ENCODE measurements at regions not wholly inside any gene's neighbourhood (a gene's known extent, or its start where the extent isn't known, plus 50 kb on each side); places are given as distances from the start of the nearest gene placed in this dataset.

DNA sequence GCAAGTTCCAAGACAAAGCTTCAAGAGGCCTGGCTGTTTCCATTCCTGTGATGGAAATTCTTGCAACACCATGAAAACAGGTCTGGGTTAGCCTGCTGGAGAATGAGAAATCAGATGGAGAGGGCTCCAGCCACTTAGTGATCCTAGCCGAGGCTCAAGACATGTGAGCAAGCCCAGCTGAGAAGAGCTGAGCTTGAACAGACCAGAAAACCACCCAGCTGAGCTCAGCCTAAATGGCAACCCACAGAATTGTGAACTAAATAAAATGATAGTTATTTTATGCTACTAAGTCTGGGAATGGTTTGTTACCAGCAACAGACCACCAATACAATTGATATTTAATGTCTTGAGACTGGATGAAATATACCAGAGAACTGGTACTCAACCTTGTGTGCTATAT is 494.5 kb downstream of the RMST start:
- Mint-ChIP-seq H3K4me1 (ENCODE audit: low read depth) (no peaks in the 10 kb centered on the region), H3K4me3 (no peak overlapping the region), H3K27ac (no peak overlapping the region), H3K36me3 (ENCODE audit: low read depth) (no peaks in the 10 kb centered on the region), H3K9me3 (peaks cover 39% of the 10 kb centered on the region), H3K27me3 (ENCODE audit: insufficient read depth) (no peaks in the 10 kb centered on the region)
- no peak for DNase-seq
- TF ChIP-seq, protein P1, sequence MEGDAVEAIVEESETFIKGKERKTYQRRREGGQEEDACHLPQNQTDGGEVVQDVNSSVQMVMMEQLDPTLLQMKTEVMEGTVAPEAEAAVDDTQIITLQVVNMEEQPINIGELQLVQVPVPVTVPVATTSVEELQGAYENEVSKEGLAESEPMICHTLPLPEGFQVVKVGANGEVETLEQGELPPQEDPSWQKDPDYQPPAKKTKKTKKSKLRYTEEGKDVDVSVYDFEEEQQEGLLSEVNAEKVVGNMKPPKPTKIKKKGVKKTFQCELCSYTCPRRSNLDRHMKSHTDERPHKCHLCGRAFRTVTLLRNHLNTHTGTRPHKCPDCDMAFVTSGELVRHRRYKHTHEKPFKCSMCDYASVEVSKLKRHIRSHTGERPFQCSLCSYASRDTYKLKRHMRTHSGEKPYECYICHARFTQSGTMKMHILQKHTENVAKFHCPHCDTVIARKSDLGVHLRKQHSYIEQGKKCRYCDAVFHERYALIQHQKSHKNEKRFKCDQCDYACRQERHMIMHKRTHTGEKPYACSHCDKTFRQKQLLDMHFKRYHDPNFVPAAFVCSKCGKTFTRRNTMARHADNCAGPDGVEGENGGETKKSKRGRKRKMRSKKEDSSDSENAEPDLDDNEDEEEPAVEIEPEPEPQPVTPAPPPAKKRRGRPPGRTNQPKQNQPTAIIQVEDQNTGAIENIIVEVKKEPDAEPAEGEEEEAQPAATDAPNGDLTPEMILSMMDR (IDR thresholded peaks at IDR 0.05): no peak

DNA sequence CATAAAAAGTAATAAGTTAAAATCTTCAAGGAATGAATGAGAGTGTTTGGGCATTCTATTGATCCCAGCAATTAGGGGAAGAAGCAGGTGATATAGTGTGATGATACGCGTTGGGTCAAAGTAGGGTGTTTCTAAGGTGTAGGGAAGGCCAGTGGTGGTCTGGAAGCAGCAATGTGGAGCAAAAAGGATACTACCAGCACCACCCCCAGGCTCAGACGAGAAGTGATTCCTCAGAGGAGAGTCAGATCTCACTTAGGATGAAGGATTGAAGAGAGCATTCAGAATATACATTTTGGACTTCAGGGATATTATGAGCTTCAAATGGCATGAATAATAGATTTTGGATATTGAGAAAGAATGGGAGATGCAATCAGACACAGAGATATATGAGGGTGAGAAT is 497.6 kb downstream of the RMST start:
- DNase-seq: no peak
- H3K9me3 Mint-ChIP-seq: peaks cover 38% of the 10 kb centered on the region
- TF ChIP-seq, protein P1 (IDR thresholded peaks at IDR 0.05): no peak

DNA sequence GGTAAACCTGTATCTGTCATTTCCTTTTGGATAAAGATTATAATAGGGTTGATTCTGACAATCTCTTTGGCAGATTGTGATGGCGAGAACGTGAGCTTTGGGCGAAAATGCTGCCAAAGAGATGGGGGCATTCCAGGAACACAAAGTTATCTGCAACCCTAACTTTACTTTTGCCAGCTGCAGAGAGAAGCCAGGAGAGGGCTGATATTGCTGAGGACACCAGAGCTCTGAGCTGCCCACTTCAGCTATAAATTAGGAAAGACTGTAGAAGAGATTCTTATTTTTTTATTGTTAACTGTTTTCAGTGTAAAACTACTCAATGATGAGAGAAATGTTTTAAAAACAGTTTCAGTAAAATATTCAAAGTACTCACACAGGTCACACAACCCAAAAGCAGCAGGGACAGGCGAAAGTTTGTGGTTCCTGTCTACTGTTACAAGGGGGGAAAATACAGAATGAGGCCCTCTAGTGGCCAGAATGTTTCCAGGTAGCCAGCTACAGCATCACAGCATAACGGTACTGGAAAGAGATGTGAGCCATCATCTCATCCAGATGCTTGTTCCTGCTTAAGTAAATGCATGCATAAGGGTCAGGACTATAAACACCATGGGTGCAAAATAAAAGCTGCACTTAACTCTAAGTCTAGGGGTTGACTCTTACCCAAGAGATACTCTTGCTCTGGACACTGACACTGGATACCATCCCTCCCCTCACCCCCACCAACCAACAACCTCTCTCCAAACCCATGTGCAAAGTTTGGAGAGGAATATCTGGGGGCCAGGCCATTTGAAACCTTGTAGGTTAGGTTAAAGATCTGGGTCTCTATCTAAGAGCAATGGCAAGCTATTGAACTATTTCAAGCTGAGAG is 498.4 kb downstream of the RMST start:
- Mint-ChIP-seq H3K36me3 (ENCODE audit: low read depth) (no peaks in the 10 kb centered on the region), H3K4me1 (ENCODE audit: low read depth) (no peaks in the 10 kb centered on the region), H3K9me3 (peaks cover 37% of the 10 kb centered on the region), H3K4me3 (no peak overlapping the region), H3K27ac (no peak overlapping the region), H3K27me3 (ENCODE audit: insufficient read depth) (no peaks in the 10 kb centered on the region; the same call in 1 of the 2 replicates)
- DNase-seq: no peak
- TF ChIP-seq, protein P1 (IDR thresholded peaks at IDR 0.05): peak; percentile 61

More for the DNA sequence above, 497.6 kb downstream of the RMST start:
- Mint-ChIP-seq H3K36me3 (ENCODE audit: low read depth) (no peaks in the 10 kb centered on the region), H3K4me1 (ENCODE audit: low read depth) (no peaks in the 10 kb centered on the region), H3K27me3 (ENCODE audit: insufficient read depth) (no peaks in the 10 kb centered on the region; the same call in 1 of the 2 replicates), H3K27ac (no peak overlapping the region), H3K4me3 (no peak overlapping the region)

DNA sequence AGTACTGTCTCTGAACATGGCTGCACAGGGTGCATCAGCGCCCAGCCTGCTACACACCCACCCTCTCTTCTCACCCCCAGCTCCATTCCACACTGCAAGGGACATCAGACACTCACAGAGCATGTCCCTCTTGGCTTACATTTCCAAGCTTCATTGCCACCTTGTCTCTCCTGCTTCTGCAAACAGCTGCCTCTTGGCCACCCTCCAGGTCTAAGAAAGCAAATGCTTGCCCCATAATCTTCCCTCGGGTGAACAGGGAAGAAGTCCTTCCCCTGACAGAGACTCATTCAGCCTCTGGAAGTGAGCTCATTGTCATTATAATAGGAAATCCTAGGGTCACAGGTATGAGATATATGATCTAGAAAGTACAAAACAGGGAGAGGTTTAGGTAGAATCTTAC is 505.2 kb downstream of the RMST start:
- Mint-ChIP-seq H3K27me3 (ENCODE audit: insufficient read depth) (no peaks in the 10 kb centered on the region), H3K9me3 (peaks cover 17% of the 10 kb centered on the region), H3K36me3 (ENCODE audit: low read depth) (no peaks in the 10 kb centered on the region), H3K27ac (no peak overlapping the region), H3K4me3 (no peak overlapping the region), H3K4me1 (ENCODE audit: low read depth) (no peaks in the 10 kb centered on the region)
- DNase-seq: no peak
- TF ChIP-seq, protein P1 (IDR thresholded peaks at IDR 0.05): no peak

DNA sequence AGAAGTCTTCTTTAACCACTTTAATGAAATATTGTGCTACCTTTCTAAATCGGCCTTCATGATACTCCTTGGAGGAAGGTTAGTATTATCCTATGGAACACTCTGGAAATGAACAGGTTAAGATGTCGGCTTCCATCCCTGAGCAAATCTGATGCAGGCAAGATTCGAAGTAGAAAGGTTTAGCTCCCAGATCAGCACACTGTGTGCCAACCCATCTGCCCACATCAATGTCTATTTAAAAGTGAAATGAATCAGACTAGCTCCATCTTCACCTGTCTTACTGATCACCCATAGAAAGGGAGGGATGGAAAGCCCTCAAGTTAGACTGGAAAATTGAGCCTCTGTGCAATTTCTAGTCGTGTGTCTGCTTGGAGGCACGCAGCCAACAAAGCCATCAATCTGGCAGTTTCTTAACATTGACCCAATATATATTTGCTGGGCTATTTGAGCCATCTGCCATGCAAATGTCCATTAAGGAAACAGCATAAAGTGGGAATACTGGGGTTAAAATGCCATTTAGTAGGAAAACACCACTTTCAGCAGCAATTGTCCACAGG is 506.1 kb downstream of the RMST start:
- peaks cover 15% of the 10 kb centered on the region for H3K9me3 Mint-ChIP-seq
- TF ChIP-seq, protein P1 (IDR thresholded peaks at IDR 0.05): no peak
- no peaks in the 10 kb centered on the region for H3K4me1 Mint-ChIP-seq (ENCODE audit: low read depth)
- no peak for DNase-seq
- H3K4me3 Mint-ChIP-seq: no peak overlapping the region
- no peaks in the 10 kb centered on the region for H3K36me3 Mint-ChIP-seq (ENCODE audit: low read depth)
- no peaks in the 10 kb centered on the region for H3K27me3 Mint-ChIP-seq (ENCODE audit: insufficient read depth)
- H3K27ac Mint-ChIP-seq: no peak overlapping the region
